Gastrocnemius medialis (tissue), 4 donors: ENCODE measurements at regions not wholly inside any gene's neighbourhood (a gene's known extent, or its start where the extent isn't known, plus 50 kb on each side); places are given as distances from the start of the nearest gene placed in this dataset.

Source experiments
- CTCF ChIP-seq, 5 experiments: fragments of 450-650 bp in 3 of 5; fragments of 200-600 bp in 2 of 5; sonication (generic) in 2 of 5; IDR thresholded peaks in 4 of 5; conservative IDR thresholded peaks in 1 of 5; 1 replicate in 4 of 5; 2 replicates in 1 of 5; pipeline ENCODE4 v1.5.1; 2016 to 2019; ENCODE audit warnings: antibody characterized with exemption in 5 of 5, mild to moderate bottlenecking in 3 of 5, moderate library complexity in 3 of 5
- POLR2A ChIP-seq, 2 donors: fragments of 450-650 bp; IDR thresholded peaks; one replicate each; pipeline ENCODE4 v1.6.1; 2017; ENCODE audit warnings: antibody characterized with exemption in 2 of 2, mild to moderate bottlenecking in 2 of 2, moderate library complexity in 2 of 2

DNA sequence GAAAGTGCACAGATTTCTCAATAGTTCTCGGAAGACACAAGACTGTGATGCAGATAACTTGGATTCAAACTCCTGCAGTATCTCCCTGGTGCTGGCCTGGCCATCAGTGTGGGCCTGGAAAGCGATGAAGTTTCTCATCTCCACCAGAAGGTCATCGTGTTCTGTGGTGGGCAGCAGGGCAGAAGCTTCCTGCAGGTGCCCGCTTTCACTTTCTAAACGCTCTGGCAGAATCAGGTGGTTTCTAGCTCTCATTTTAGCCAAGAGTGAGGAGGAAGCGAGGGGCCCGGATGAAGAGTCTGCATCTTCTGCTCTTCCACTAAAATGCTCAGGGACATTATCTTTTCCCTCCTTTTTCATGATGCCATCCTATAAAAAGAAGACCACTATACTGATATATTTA, 63.0 kb upstream of the DRGX start:
- TF ChIP-seq CTCF (IDR thresholded peaks at IDR 0.05 in 4 of 5, conservative IDR thresholded peaks at IDR 0.05 in 1 of 5) (no peak), POLR2A (IDR thresholded peaks at IDR 0.05) (no peak)
